Liver (tissue), 8 donors: ENCODE measurements at regions not wholly inside any gene's neighbourhood (a gene's known extent, or its start where the extent isn't known, plus 50 kb on each side); places are given as distances from the start of the nearest gene placed in this dataset.

ENCODE experiments used
- DNase-seq: peaks from one replicate; pipeline ENCODE4 v3.0.0-alpha.2; 2017; ENCODE audit warnings: low spot score
- H3K27ac ChIP-seq, 2 donors: one replicate each; pipeline ENCODE4 v1.7.0; 2013; ENCODE audit warnings: inconsistent platforms in 2 of 2, low read length in 2 of 2, control low read depth in 1 of 2, low read depth in 1 of 2, mild to moderate bottlenecking in 1 of 2
- H3K27me3 ChIP-seq, 4 donors: one replicate each; pipeline versions ENCODE4 v1.6.1 to v1.7.0; 2013; ENCODE audit warnings: low read length in 3 of 4, inconsistent platforms in 1 of 4, mild to moderate bottlenecking in 1 of 4, moderate library complexity in 1 of 4; ENCODE audit not compliant: control insufficient read depth in 4 of 4, insufficient read depth in 4 of 4
- H3K36me3 ChIP-seq, 4 donors: one replicate each; pipeline versions ENCODE4 v1.6.1 to v1.7.0; 2013; ENCODE audit warnings: low read length in 3 of 4, mild to moderate bottlenecking in 3 of 4, low read depth in 1 of 4, moderate library complexity in 1 of 4; ENCODE audit not compliant: control insufficient read depth in 4 of 4, insufficient read depth in 3 of 4
- H3K4me1 ChIP-seq, 4 donors: one replicate each; pipeline versions ENCODE4 v1.6.1 to v1.7.0; 2013; ENCODE audit warnings: low read length in 3 of 4, mild to moderate bottlenecking in 3 of 4, moderate library complexity in 1 of 4; ENCODE audit not compliant: control insufficient read depth in 4 of 4, insufficient read depth in 4 of 4
- H3K4me3 ChIP-seq, 3 donors: one replicate each; pipeline versions ENCODE4 v1.6.1 to v1.7.0; 2013; ENCODE audit warnings: low read length in 3 of 3, control low read depth in 1 of 3, low read depth in 1 of 3, mild to moderate bottlenecking in 1 of 3
- H3K9ac ChIP-seq, 2 donors: one replicate each; pipeline ENCODE4 v1.7.0; 2013; ENCODE audit warnings: low read length in 2 of 2, mild to moderate bottlenecking in 2 of 2, moderate library complexity in 2 of 2, control low read depth in 1 of 2, low read depth in 1 of 2
- H3K9me3 ChIP-seq, 4 donors: one replicate each; pipeline versions ENCODE4 v1.6.1 to v1.7.0; 2013; ENCODE audit warnings: low read length in 3 of 4; ENCODE audit not compliant: control insufficient read depth in 4 of 4
- EGR1 ChIP-seq, 2 donors: IDR thresholded peaks; 2 replicates each; pipeline ENCODE4 v1.6.1; 2016 to 2018; ENCODE audit warnings: antibody characterized with exemption in 2 of 2, low read depth in 2 of 2
- FOXA1 ChIP-seq: IDR thresholded peaks from 2 replicates; pipeline ENCODE4 v1.6.1; 2016; ENCODE audit warnings: antibody characterized with exemption
- FOXA2 ChIP-seq: IDR thresholded peaks from 2 replicates; pipeline ENCODE4 v1.6.1; 2016; ENCODE audit warnings: antibody characterized with exemption
- GABPA ChIP-seq, 2 donors: IDR thresholded peaks in 1 of 2; conservative IDR thresholded peaks in 1 of 2; 2 replicates each; pipeline ENCODE4 v1.6.1; 2016; ENCODE audit warnings: antibody characterized with exemption in 2 of 2, mild to moderate bottlenecking in 1 of 2, moderate library complexity in 1 of 2
- HNF4A ChIP-seq, 2 donors: conservative IDR thresholded peaks; 2 replicates each; pipeline ENCODE4 v1.6.1; 2016; ENCODE audit warnings: antibody characterized with exemption in 2 of 2, mild to moderate bottlenecking in 2 of 2
- HNF4G ChIP-seq: IDR thresholded peaks from 2 replicates; pipeline ENCODE4 v1.6.1; 2016; ENCODE audit warnings: antibody characterized with exemption
- JUND ChIP-seq, 2 donors: IDR thresholded peaks; 2 replicates each; pipeline ENCODE4 v1.6.1; 2016; ENCODE audit warnings: antibody characterized with exemption in 2 of 2
- NR2F2 ChIP-seq: IDR thresholded peaks from 2 replicates; pipeline ENCODE4 v1.6.1; 2016; ENCODE audit warnings: antibody characterized with exemption
- RAD21 ChIP-seq, 2 donors: IDR thresholded peaks; 2 replicates each; pipeline ENCODE4 v1.6.1; 2016; ENCODE audit warnings: antibody characterized with exemption in 2 of 2, mild to moderate bottlenecking in 2 of 2
- REST ChIP-seq: IDR thresholded peaks from 2 replicates; pipeline ENCODE4 v1.6.1; 2016; ENCODE audit warnings: antibody characterized with exemption, mild to moderate bottlenecking
- RXRA ChIP-seq, 2 donors: IDR thresholded peaks; 2 replicates each; pipeline ENCODE4 v1.6.1; 2017 to 2018; ENCODE audit warnings: antibody characterized with exemption in 2 of 2, mild to moderate bottlenecking in 1 of 2
- SP1 ChIP-seq: IDR thresholded peaks from 2 replicates; pipeline ENCODE4 v1.6.1; 2018; ENCODE audit warnings: antibody characterized with exemption, mild to moderate bottlenecking
- TAF1 ChIP-seq: conservative IDR thresholded peaks from 2 replicates; pipeline ENCODE4 v1.6.1; 2016; ENCODE audit warnings: antibody characterized with exemption, mild to moderate bottlenecking
- YY1 ChIP-seq: IDR thresholded peaks from 2 replicates; pipeline ENCODE4 v1.6.1; 2016; ENCODE audit warnings: antibody characterized with exemption, mild to moderate bottlenecking
- ZBTB33 ChIP-seq: IDR thresholded peaks from 2 replicates; pipeline ENCODE4 v1.6.1; 2016; ENCODE audit warnings: antibody characterized with exemption
- WGBS: extraction: QIAGEN DNeasy Blood & Tissue Kit; methylation state at CpG from one replicate; pipeline ENCODE4 v1.1.7; 2013; 5-methylcytosine and 5-hydroxymethylcytosine counted together
- TF ChIP-seq, protein P1 (sequence below): IDR thresholded peaks from 2 replicates; pipeline ENCODE4 v1.6.1; 2016; ENCODE audit warnings: antibody characterized with exemption
- TF ChIP-seq, protein P2 (sequence below): fragments of 150-350 bp; IDR thresholded peaks from 2 replicates; pipeline ENCODE4 v1.5.1; 2017; ENCODE audit warnings: improper control_type of control experiment, low read depth, low read length; ENCODE audit not compliant: missing input control
- TF ChIP-seq, protein P3 (sequence below): IDR thresholded peaks from 2 replicates; pipeline ENCODE4 v1.6.1; 2016; ENCODE audit warnings: antibody characterized with exemption
- donor health status: healthy.
- donor health status: healthy.
- donor health status: healthy.
- donor health status: healthy.
- donor health status: healthy.

DNA sequence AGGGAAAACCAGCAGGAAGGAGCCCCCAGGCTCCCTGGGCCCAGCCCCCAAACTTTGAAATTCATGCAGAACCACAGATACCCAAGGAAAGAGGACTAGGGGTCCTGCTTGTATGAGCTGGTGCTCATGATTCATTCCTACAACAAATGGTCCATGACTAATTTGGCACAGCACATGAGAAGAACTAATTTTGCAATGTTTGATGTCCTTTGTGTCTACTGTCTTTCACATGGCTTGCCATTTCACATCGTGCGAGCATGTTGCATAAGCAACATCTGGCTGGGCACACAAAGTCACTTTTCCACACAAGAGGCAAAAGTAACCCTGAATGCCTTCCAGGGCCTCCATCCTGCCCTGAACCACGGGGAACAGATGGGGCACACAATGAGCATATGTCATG, 149.6 kb upstream of the APCDD1 start:
- no peak for DNase-seq

More for the DNA sequence above, 149.6 kb upstream of the APCDD1 start:
- Histone ChIP-seq H3K4me3 (no peak overlapping the region), H3K27ac (no peak overlapping the region), H3K4me1 (no peaks in the 10 kb centered on the region), H3K27me3 (no peaks in the 10 kb centered on the region), H3K9ac (no peak overlapping the region), H3K36me3 (no peaks in the 10 kb centered on the region), H3K9me3 (peaks cover 0 to 3% (median 1%) of the 10 kb centered on the region in 4 donors)
- 55% methylated on average over 3 of the region's 3 CpGs for WGBS
- no peak for TF ChIP-seq TAF1
- no peak for TF ChIP-seq YY1
- no peak for TF ChIP-seq REST
- TF ChIP-seq HNF4G: no peak
- TF ChIP-seq JUND (IDR thresholded peaks at IDR 0.05): no peak
- TF ChIP-seq ZBTB33: no peak
- TF ChIP-seq RAD21 (IDR thresholded peaks at IDR 0.05): no peak
- no peak for TF ChIP-seq GABPA (IDR thresholded peaks at IDR 0.05 in 1 of 2, conservative IDR thresholded peaks at IDR 0.05 in 1 of 2)
- TF ChIP-seq, protein P1, sequence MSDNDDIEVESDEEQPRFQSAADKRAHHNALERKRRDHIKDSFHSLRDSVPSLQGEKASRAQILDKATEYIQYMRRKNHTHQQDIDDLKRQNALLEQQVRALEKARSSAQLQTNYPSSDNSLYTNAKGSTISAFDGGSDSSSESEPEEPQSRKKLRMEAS: no peak
- no peak for TF ChIP-seq EGR1 (IDR thresholded peaks at IDR 0.05; ENCODE audit: low read depth in 2 of 2)
- TF ChIP-seq, protein P2, sequence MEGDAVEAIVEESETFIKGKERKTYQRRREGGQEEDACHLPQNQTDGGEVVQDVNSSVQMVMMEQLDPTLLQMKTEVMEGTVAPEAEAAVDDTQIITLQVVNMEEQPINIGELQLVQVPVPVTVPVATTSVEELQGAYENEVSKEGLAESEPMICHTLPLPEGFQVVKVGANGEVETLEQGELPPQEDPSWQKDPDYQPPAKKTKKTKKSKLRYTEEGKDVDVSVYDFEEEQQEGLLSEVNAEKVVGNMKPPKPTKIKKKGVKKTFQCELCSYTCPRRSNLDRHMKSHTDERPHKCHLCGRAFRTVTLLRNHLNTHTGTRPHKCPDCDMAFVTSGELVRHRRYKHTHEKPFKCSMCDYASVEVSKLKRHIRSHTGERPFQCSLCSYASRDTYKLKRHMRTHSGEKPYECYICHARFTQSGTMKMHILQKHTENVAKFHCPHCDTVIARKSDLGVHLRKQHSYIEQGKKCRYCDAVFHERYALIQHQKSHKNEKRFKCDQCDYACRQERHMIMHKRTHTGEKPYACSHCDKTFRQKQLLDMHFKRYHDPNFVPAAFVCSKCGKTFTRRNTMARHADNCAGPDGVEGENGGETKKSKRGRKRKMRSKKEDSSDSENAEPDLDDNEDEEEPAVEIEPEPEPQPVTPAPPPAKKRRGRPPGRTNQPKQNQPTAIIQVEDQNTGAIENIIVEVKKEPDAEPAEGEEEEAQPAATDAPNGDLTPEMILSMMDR: no peak
- no peak for TF ChIP-seq RXRA (IDR thresholded peaks at IDR 0.05)
- TF ChIP-seq FOXA2: no peak
- TF ChIP-seq FOXA1: no peak
- TF ChIP-seq, protein P3, sequence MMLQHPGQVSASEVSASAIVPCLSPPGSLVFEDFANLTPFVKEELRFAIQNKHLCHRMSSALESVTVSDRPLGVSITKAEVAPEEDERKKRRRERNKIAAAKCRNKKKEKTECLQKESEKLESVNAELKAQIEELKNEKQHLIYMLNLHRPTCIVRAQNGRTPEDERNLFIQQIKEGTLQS: no peak
- no peak for TF ChIP-seq HNF4A (conservative IDR thresholded peaks at IDR 0.05)
- no peak for TF ChIP-seq SP1
- no peak for TF ChIP-seq NR2F2
